OCI-LY3 (cell line): ENCODE measurements at regions not wholly inside any gene's neighbourhood (a gene's known extent, or its start where the extent isn't known, plus 50 kb on each side); places are given as distances from the start of the nearest gene placed in this dataset.

Experiments used
- H2AFZ ChIP-seq: fragments of 200-600, 300-600 bp; shearing (Covaris generic); 2 replicates; pipeline ENCODE4 v1.6.0; 2014; ENCODE audit warnings: antibody characterized with exemption, low read depth, low read length
- H3K27ac ChIP-seq: fragments of 200-600, 300-600 bp; sonication (generic); 2 replicates; pipeline ENCODE4 v1.5.1; 2014; ENCODE audit warnings: mild to moderate bottlenecking, low read length, moderate library complexity, mixed read lengths
- H3K27me3 ChIP-seq: fragments of 200-600, 300-600 bp; sonication (generic); 2 replicates; pipeline ENCODE4 v1.6.1; 2014; ENCODE audit warnings: low read depth, low read length, mixed read lengths
- H3K36me3 ChIP-seq: fragments of 200-600, 300-600 bp; sonication (generic); replicated peaks from 2 replicates; pipeline ENCODE3; 2014; ENCODE audit warnings: low read depth, low read length, mixed read lengths
- H3K4me1 ChIP-seq: fragments of 300-600, 200-600 bp; sonication (generic); 2 replicates; pipeline ENCODE4 v1.6.1; 2014; ENCODE audit warnings: low read length, mixed read lengths
- H3K4me2 ChIP-seq: fragments of 200-600, 300-600 bp; sonication (generic); 2 replicates; pipeline ENCODE4 v1.6.1; 2014; ENCODE audit warnings: low read length, mixed read lengths
- H3K4me3 ChIP-seq: fragments of 300-600, 200-600 bp; sonication (generic); 2 replicates; pipeline ENCODE4 v1.5.1; 2014; ENCODE audit warnings: antibody characterized with exemption, mild to moderate bottlenecking, low read length, moderate library complexity
- H3K79me2 ChIP-seq: fragments of 300-600, 200-600 bp; shearing (Covaris generic); 2 replicates; pipeline ENCODE4 v1.6.1; 2014; ENCODE audit warnings: mild to moderate bottlenecking, low read length, mixed read lengths
- H3K9ac ChIP-seq: fragments of 300-600, 200-600 bp; shearing (Covaris generic); 2 replicates; pipeline ENCODE4 v1.6.0; 2014; ENCODE audit warnings: mild to moderate bottlenecking, low read length, moderate library complexity
- H3K9me3 ChIP-seq: fragments of 200-600, 300-600 bp; shearing (Covaris generic); 2 replicates; pipeline ENCODE4 v1.6.1; 2014; ENCODE audit warnings: low read length, mixed read lengths; ENCODE audit not compliant: insufficient read depth
- H4K20me1 ChIP-seq: fragments of 200-600, 300-600 bp; sonication (generic); 2 replicates; pipeline ENCODE4 v1.6.1; 2016; ENCODE audit warnings: low read length, mixed read lengths; ENCODE audit not compliant: insufficient read depth
- CTCF ChIP-seq: fragments of 200-600, 300-600 bp; sonication (generic); IDR thresholded peaks from 2 replicates; pipeline ENCODE4 v1.5.1; 2014; ENCODE audit warnings: antibody characterized with exemption, low read length, low read depth
- EZH2phosphoT487 ChIP-seq: fragments of 200-600 bp; shearing (Covaris generic); IDR thresholded peaks from 2 replicates; pipeline ENCODE4 v1.6.1; 2018; ENCODE audit warnings: antibody characterized with exemption, mixed run types, low read depth

GRCh38 chr3:27779176-27779575 is 57.1 kb upstream of the EOMES start:
- Histone ChIP-seq H3K9ac (no peak overlapping the region), H3K4me3 (no peak overlapping the region), H3K9me3 (no peaks in the 10 kb centered on the region), H3K27me3 (no peaks in the 10 kb centered on the region), H3K79me2 (no peaks in the 10 kb centered on the region), H4K20me1 (no peaks in the 10 kb centered on the region), H3K27ac (no peak overlapping the region), H3K4me2 (no peak overlapping the region), H3K4me1 (no peaks in the 10 kb centered on the region), H3K36me3 (no peaks in the 10 kb centered on the region), H2AFZ (no peak overlapping the region)
- TF ChIP-seq CTCF (no peak), EZH2phosphoT487 (no peak)

- Histone ChIP-seq H3K36me3 (no peaks in the 10 kb centered on the region), H3K4me2 (no peak overlapping the region), H2AFZ (no peak overlapping the region), H3K27me3 (no peaks in the 10 kb centered on the region), H3K9ac (no peak overlapping the region), H3K79me2 (no peaks in the 10 kb centered on the region), H3K4me1 (no peaks in the 10 kb centered on the region), H3K4me3 (no peak overlapping the region), H3K27ac (no peak overlapping the region), H3K9me3 (no peaks in the 10 kb centered on the region), H4K20me1 (no peaks in the 10 kb centered on the region)
- no peak for TF ChIP-seq CTCF
These were observed 67.3 kb upstream of the EOMES start for GRCh38 chr3:27789420-27789819.

- Histone ChIP-seq H3K9ac (no peak overlapping the region), H3K4me2 (no peak overlapping the region), H3K79me2 (no peaks in the 10 kb centered on the region), H2AFZ (no peak overlapping the region), H3K9me3 (no peaks in the 10 kb centered on the region), H3K36me3 (no peaks in the 10 kb centered on the region), H4K20me1 (no peaks in the 10 kb centered on the region), H3K4me1 (no peaks in the 10 kb centered on the region), H3K27me3 (0 out of 2 replicates have a peak, but pooled peaks cover 3% of the 10 kb centered on the region), H3K27ac (no peak overlapping the region), H3K4me3 (no peak overlapping the region)
- TF ChIP-seq CTCF: no peak
- TF ChIP-seq EZH2phosphoT487: no peak
These were observed 69.8 kb upstream of the EOMES start for GRCh38 chr3:27791956-27792355.

- no peak overlapping the region for H3K27ac ChIP-seq
- H3K9me3 ChIP-seq: no peaks in the 10 kb centered on the region
- no peak overlapping the region for H2AFZ ChIP-seq
These were observed 70.7 kb upstream of the EOMES start for GRCh38 chr3:27792869-27793268.

More at GRCh38 chr3:27792869-27793268, 70.7 kb upstream of the EOMES start:
- Histone ChIP-seq H3K4me2 (no peak overlapping the region), H3K27me3 (0 out of 2 replicates have a peak, but pooled peaks cover 3% of the 10 kb centered on the region), H3K4me3 (no peak overlapping the region), H3K9ac (no peak overlapping the region), H3K79me2 (no peaks in the 10 kb centered on the region), H4K20me1 (no peaks in the 10 kb centered on the region), H3K36me3 (no peaks in the 10 kb centered on the region), H3K4me1 (no peaks in the 10 kb centered on the region)
- TF ChIP-seq EZH2phosphoT487: no peak
- TF ChIP-seq CTCF: no peak
